ENCODE measurements at regions not wholly inside any gene's neighbourhood (a gene's known extent, or its start where the extent isn't known, plus 50 kb on each side); places are given as distances from the start of the nearest gene placed in this dataset.

- no peak for DNase-seq (ENCODE audit: low spot score in 2 of 2)
- H3K27me3 ChIP-seq: no peaks in the 10 kb centered on the region
- no peaks in the 10 kb centered on the region for H3K4me1 ChIP-seq
- no peaks in the 10 kb centered on the region for H3K36me3 ChIP-seq
- TF ChIP-seq, protein P1, sequence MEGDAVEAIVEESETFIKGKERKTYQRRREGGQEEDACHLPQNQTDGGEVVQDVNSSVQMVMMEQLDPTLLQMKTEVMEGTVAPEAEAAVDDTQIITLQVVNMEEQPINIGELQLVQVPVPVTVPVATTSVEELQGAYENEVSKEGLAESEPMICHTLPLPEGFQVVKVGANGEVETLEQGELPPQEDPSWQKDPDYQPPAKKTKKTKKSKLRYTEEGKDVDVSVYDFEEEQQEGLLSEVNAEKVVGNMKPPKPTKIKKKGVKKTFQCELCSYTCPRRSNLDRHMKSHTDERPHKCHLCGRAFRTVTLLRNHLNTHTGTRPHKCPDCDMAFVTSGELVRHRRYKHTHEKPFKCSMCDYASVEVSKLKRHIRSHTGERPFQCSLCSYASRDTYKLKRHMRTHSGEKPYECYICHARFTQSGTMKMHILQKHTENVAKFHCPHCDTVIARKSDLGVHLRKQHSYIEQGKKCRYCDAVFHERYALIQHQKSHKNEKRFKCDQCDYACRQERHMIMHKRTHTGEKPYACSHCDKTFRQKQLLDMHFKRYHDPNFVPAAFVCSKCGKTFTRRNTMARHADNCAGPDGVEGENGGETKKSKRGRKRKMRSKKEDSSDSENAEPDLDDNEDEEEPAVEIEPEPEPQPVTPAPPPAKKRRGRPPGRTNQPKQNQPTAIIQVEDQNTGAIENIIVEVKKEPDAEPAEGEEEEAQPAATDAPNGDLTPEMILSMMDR (IDR thresholded peaks at IDR 0.05): no peak
- no peaks in the 10 kb centered on the region for H3K9me3 ChIP-seq
- no peak overlapping the region for H3K27ac ChIP-seq
- H3K4me3 ChIP-seq: no peak overlapping the region
- intact Hi-C loops (cut with DNase I): no loop called here
These were observed 198.7 kb downstream of the DACT1 start for GRCh38 chr14:58836303-58836974.

GRCh38 chr14:58839233-58839632, 201.5 kb downstream of the DACT1 start:
- no peaks in the 10 kb centered on the region for H3K36me3 ChIP-seq
- intact Hi-C loops (cut with DNase I): no loop called here
- no peak overlapping the region for H3K4me3 ChIP-seq
- H3K27ac ChIP-seq: no peak overlapping the region
- H3K4me1 ChIP-seq: peaks cover 0 to 5% of the 10 kb centered on the region in 2 donors
- no peaks in the 10 kb centered on the region for H3K9me3 ChIP-seq
- DNase-seq (ENCODE audit: low spot score in 2 of 2): no peak
- H3K27me3 ChIP-seq: no peaks in the 10 kb centered on the region
- TF ChIP-seq, protein P1 (IDR thresholded peaks at IDR 0.05): no peak

DNA sequence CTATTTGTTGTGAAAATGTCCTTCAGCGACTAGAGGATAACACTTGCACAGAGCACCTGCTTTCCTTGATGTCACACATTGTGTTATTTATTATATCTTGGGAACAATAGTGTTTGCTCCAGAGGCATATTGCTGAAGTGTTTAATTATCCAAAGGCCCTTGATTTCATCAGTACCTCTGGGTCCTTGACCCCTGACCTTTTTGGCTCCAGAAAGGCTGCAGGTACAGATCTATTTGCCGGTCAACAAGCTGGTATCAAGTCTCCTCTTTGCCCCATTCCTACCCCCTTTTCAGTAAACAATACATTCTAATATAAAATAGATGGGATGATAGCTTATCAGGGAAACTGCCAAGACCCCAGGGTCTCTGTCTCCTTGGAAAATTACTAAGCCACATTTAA, 206.8 kb downstream of the DACT1 start:
- H3K27me3 ChIP-seq: no peaks in the 10 kb centered on the region
- peaks cover 0 to 5% of the 10 kb centered on the region in 2 donors for H3K4me1 ChIP-seq
- TF ChIP-seq, protein P1 (IDR thresholded peaks at IDR 0.05): no peak
- no peak overlapping the region for H3K27ac ChIP-seq
- H3K36me3 ChIP-seq: no peaks in the 10 kb centered on the region
- DNase-seq (ENCODE audit: low spot score in 2 of 2): no peak
- no peaks in the 10 kb centered on the region for H3K9me3 ChIP-seq
- intact Hi-C loops (cut with DNase I): no loop called here
- H3K4me3 ChIP-seq: no peak overlapping the region

- no peak for DNase-seq (ENCODE audit: low spot score in 2 of 2)
- Histone ChIP-seq H3K4me3 (no peak overlapping the region), H3K36me3 (no peaks in the 10 kb centered on the region), H3K27me3 (no peaks in the 10 kb centered on the region), H3K4me1 (peaks cover 0 to 5% of the 10 kb centered on the region in 2 donors), H3K27ac (no peak overlapping the region), H3K9me3 (no peaks in the 10 kb centered on the region)
- intact Hi-C loops (cut with DNase I): no loop called here
- TF ChIP-seq, protein P1 (IDR thresholded peaks at IDR 0.05): no peak
These were observed 209.1 kb downstream of the DACT1 start for GRCh38 chr14:58846682-58847465.

DNA sequence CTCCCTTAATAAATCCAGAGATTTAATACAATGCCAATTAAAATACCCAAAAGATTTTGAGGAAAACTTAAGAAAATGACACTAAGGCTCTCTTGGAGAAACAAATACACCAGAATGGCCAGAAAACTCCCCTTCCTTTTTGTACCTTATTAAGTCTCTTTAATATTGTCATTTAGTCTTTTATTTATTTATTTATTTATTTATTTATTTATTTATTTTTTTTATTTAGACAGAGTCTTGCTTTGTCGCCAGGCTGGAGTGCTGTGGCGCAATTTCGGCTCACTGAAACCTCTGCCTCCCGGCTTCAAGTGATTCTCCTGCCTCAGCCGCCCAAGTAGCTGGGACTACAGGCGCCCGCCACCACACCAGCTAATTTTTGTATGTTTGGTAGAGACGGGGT, 210.6 kb downstream of the DACT1 start:
- Histone ChIP-seq H3K4me1 (no peaks in the 10 kb centered on the region), H3K9me3 (no peaks in the 10 kb centered on the region), H3K27me3 (no peaks in the 10 kb centered on the region), H3K36me3 (no peaks in the 10 kb centered on the region), H3K4me3 (no peak overlapping the region), H3K27ac (no peak overlapping the region)
- TF ChIP-seq, protein P1 (IDR thresholded peaks at IDR 0.05): no peak
- no peak for DNase-seq (ENCODE audit: low spot score in 2 of 2)
- intact Hi-C loops (cut with DNase I): no loop called here
